HG03469 (cell line): ENCODE measurements at regions not wholly inside any gene's neighbourhood (a gene's known extent, or its start where the extent isn't known, plus 50 kb on each side); places are given as distances from the start of the nearest gene placed in this dataset.
"Not testable (repeated sequence)": the region's sequence is repeated elsewhere in the genome, so short reads cannot be mapped to it uniquely, and the experiment has no call there.

Experiments
- ATAC-seq: cut with Tn5 transposase; IDR thresholded peaks from one replicate; pipeline ENCODE4 v1.9.1; 2021; ENCODE audit warnings: mild to moderate bottlenecking, moderate library complexity, moderate number of reproducible peaks; ENCODE audit not compliant: unreplicated experiment

DNA sequence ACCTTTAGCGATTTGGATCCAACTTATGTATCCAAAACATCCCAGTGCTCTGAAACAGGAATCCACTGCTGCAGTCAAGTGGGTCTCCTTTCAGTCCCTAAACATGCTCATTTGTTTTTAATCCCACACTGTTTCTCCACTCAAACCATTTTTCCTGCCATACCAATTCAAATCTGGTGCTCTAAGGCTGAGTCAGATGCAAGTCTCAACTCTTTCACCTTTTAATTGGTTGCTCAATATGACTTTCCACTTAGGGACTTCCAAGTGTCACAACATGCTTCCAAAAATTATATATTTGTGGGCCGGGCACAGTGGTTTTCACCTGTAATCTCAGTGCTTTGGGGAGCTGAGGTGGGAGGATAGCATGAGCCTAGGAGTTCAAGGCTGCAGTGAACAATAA, 113.4 kb upstream of the TANK start:
- no peak for ATAC-seq

DNA sequence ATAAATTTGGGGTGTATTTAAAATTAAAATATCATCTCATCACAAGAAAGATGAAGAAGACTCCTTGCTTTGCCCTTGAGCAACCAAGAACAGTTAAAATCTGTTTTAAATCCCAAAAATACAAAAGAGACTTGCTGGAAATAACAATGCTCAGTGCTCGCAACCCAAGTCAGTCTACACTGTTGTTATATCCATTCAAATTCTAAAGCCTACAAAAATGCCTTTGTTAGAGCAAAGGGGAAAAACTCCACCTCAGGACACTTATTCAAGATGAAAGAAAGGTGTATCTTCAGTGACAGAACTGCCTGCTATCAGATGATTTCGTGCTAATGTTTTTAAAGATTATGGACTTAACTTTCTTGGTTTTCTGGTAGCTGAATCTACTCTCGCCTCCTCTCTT, 111.9 kb upstream of the TANK start:
- no peak for ATAC-seq

DNA sequence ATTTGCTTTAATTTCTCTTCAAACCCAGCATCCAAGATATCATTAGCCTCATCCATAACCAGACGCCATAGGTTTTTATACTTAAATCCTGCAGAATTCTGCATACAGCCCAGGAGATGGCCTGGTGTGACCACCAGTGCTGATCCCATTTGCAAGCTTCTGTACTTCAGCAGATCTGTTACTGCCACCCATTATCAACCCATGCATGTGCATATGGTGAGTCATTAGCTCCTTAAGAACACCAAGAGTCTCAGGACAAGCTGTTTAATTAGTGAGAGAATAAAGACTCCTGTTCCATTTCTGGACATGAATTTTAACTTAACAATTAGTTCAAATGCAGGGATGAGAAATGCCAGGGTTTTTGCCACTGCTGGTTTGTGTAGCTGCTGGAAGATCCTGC, 110.7 kb upstream of the TANK start:
- no peak for ATAC-seq

DNA sequence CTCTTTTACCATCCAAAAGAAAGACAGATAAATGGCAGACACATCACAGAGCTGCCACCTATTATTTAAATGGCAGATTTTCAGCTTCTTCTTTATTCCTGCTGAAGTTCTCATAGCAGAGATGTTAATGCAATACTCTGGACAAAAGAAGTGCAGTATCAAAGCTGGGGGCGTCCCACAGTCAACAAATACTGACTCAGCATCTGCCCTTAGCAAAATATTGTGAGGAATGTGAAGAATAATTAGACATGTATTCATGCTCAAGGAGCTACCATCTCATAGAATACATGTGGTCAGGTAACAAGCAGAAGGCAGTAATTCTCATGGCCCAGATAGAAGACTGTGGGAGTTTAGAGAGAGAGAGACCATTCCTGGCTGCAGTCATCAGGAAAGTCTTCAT, 108.0 kb upstream of the TANK start:
- ATAC-seq, result no peak

DNA sequence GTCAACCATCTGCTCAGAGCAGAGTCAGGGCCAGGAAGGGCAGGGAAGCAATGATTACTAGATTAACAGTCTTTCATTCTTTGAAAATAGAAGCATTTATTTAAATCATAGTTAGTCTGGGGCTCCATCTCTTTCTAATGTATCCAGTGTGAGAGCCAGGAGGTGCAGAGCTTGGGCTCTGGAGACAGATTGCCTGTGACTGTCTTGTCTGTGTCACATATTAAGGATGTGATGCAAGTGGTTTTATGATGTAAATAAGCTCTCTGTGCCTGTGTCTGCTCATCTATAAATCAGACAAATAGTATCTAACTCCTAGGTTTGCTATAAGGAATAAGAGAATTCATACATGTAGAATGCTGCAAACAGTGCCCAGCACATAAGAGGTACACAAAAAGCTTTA, 104.9 kb upstream of the TANK start:
- no peak for ATAC-seq

DNA sequence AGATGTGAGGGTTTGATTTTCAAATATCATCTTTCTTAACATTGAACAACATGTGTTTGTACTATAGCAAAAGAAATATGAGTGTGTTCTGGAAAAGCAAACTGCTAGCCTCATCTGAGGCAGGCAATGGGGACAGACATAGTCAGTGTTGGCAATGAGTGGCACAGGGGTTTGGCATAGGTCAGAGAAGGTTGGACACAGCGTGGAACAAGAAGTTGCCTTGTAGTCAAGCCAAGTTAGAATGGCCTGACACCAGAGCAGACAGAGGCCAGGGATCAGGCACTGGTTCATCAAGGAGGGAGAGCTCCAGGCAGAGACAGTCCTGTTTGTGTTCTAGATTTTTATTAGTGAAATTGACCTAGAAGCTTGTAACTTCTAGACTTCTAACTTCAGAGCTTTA, 100.8 kb upstream of the TANK start:
- no peak for ATAC-seq

DNA sequence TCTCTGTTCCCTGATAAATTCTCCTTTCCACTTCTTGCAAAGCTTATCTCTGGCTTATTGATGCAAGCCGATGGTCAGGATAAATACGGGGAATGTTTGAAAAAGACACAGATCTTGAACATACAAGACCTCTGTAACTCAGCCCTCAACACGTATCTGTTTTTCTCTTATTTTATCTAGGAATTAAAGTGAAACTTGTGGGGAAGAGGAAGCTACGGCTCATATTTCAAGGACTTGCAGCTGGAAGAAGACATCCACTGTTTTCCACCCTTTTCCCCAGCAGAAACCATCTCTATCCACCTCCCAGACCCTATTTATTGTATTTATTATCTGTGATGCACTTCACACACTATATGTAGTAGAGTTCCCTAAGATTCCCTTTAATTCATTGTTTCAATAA, 98.4 kb upstream of the TANK start:
- no peak for ATAC-seq

DNA sequence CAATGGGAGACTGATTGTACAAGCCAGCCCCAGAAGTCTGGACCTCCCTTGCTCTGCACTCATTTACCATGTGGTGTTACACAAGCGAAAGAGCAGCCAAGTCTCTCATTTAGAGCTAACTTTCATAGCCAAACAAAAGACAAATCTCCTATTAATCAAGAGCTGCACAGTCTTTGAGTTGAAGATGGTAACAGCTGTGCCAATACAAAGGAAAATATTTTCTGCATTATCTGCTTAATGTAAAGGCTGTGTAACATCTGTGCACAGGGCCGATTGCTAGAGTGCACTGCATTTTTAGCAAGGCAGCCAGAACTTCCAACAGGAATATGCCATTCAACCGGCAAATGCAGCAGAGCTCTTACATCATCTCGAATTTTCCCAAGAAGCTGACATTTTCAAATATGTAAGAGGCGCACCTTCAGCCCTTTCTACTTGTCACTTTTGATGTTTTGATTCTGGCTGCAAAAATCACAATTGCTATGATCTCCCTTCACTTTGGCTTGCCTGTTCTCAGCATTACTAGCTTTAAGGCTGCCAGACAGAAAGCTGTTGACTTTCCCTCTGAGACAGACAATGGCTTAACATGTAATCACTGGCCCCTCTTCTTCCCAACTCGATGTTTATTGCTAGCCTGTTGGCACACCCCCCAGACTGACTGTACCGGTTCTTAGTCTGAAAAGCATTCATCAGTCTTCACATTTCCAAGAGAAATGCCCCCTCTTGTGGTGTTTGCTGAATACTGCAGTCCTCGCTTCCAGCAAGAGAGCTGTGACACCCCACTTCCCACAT, 96.9 kb upstream of the TANK start:
- peak; percentile 91 for ATAC-seq

DNA sequence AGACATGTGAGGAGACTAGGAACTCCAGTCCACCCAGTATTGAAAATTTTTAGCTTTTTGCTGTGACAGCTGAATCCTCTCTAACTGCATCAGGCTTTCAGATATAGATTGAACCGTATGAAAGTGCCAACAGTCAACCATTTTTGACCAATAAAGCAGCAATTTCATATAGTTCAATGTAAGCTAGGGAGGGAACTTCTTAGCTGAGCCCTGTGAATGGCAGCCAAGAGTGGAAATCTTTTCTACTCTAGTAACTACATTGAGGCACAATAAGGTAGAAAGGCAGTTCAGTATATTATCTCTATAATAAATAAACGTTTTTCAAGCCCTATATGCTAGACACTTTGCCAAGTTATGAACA, 96.3 kb upstream of the TANK start:
- ATAC-seq, result peak; percentile 28

DNA sequence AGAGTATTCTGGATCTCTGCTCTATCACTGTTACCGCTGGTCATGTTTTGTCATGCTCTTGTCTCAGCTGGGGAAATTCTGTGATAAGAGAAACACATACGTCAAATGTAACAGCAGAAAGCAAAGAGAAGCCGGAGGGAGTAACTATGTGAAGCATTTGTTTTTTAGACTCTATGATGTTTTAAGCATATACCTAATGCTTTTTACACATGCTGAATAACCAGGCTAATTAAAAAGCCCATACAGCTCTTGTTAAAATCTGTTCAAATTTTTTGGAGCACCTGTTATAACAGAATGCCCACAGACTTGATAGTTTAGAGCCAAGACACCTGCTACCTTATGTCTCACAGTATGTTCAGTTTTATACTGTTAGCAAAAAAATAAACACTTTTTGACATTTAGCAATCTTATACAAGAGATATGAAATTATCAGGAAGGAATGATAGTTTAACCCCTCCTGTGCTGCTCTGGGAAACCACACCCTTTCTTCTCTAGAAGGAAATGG, 92.3 kb upstream of the TANK start:
- no peak for ATAC-seq

DNA sequence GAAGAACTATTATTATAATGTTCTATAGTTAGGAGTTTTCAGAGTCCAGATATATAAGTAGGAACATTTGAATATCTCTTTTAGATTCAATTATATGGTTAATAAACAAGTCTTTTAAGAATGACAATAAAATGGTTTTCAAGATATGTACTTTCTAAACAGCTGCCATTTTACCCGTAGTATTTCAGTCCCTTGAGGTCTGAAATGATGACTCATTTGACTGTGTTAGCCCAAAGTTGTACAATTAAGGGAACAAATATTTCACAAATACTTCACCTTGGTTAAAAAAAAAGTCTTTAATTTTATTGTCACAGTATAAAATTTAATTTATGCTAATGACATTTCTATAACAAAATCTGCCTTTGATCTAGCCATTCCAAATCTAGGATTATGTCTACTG, 91.6 kb upstream of the TANK start:
- no peak for ATAC-seq

DNA sequence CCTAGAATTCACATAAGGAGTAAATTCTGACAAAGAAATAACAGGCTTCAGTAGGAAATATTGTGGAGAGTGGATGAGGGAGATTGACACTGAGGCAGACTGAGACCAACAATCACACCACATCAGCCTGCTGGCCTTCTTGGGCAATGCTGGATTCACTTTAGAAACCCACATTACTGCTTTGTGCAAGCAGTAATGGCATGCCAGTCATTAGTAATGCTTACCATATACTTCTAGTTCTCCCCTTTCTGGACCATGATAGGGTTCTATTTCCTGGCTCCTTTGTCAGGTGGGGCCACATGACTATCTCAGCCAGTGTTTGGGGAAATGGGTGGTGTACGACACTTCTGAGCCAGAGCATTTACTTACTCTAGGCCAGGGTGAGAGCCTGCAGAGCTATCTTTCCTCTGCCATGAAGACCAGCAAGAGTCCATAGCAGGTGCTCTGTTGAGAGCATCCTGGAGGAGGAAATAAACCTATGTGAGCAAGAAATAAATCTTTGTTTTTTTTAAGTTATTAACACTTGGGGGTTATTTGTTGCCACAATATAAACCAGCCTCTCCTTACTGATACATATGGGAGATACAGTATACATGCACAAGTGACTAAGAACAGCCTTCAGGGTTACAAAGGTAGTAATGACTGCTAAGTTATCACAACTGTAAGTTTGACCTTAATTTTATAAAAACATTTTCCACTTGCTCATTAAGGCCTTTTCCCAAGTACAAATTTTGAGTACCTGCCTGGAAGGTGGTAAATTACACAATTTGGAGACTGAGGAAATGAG, 89.3 kb upstream of the TANK start:
- no peak for ATAC-seq

DNA sequence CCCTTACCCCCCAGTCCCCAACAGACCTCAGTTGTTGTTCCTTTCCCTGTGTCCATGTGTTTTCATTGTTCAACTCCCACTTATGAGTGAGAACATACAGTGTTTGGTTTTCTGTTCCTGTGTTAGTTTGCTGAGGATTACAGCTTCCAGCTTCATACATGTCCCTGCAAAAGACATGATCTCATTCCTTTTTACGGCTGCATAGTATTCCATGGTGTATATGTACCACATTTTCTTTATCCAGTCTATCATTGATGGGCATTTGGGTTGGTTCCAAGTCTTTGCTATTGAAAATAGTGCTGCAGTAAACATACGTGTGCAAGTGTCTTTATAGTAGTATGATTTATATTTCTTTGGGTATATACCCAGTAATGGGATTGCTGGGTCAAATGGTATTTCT, 87.8 kb upstream of the TANK start:
- ATAC-seq, result not testable (repeated sequence)

DNA sequence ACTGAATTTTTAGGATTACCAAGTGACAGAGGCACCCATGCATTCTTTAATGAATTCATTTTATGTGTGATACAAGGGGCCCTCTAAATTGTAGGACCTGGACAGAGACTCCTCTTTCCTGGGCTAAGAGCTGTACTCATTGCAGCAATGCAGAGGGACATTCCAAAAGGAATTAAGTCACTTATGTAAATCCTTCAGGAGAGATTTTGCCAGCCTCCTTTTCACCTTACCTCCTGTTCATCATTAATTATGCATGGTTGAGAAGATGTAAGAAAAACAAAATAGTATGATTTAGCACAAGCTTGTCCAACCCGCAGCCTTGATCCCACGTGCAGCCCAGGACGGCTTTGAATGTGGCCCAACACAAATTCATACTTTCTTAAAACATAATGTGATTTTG, 84.5 kb upstream of the TANK start:
- ATAC-seq, result no peak

DNA sequence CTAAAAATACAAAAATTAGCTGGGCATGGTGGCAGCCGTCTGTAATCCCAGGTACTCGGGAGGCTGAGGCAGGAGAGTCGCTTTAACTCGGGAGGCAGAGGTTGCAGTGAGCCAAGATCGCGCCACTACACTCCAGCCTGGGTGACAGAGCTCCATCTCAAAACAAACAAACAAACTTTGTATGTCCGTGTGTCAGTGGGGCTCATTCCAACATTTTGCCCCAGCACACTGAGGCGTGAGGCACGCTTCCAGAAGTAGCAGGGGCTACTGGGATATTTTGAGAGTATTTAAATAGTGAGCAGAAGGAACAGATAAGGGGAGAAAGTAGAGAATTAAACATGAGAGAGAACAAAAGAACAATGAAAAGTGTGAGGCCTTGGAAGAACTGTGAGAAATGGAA, 83.3 kb upstream of the TANK start:
- no peak for ATAC-seq

DNA sequence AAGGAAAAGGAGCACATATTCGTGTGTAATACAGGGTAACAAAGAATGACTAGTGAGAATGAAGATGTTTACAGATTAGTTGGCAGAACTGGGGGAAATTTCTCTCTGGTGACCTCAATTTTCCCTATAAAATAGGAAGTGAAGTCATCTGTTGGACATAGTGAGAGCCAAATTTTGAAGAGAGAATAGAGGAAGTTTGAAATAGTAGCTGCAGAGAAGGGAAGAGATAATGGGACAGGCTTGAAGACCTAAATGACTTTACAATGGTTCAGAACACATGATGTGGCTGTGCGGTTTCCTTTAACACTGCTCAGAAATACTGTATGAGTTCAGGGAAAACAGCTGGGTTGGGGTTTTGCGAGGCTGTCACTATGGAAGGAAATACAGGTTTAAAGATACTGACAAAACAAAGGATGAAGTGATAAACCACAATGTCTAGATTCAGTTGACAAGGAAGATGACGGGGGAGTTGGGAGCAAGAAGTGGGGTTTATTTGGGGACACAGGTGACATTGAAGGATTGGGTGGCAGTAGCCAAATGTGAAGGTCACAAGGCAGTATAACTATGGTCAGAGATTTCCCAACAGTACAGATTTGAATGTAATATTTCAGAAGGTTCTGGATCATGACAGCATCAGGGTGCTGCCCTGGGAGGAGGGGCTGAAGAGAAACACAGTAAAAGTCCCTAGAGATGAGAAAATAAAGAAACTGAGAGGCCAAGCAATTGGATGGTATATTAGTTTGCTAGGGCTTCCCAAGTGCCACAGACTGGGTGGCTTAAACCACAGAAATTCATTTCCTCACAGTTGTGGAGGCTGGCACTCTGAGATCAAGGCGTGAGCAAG, 82.6 kb upstream of the TANK start:
- peak; percentile 88 for ATAC-seq

DNA sequence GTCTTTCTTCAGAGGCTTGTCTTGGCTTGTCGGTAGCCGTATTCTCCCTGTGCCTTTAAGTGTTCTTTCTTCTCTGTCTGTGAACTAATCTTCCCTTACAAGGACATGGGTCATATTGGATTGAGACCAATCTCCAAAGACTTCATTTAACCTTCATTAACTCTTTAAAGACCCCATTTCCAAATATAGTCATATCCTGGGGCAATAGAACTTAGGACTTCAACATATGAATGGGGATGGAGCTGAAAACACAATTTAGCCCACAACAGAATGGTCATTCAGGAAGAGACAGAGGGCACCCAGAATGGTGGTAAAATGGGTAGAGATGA, 82.1 kb upstream of the TANK start:
- ATAC-seq, result no peak

DNA sequence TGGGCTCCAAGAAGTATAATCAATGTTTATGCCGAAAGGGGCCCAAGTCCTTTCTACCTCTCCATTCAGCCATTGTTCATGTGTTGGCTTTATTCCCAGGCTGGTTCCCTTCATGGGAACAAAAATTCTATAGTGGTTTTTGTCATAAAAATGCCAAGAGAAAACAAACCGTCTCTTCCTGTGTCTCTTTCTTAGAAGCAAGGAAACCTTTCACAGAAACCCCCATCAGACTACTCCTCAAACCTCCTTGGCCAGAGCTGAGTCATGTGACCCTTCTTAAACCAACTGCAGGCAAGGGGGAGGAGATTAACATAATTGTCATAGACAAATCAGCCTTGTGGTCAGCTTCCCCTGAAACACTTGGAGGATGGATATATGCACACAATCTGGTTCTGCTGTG, 75.1 kb upstream of the TANK start:
- ATAC-seq, result no peak

DNA sequence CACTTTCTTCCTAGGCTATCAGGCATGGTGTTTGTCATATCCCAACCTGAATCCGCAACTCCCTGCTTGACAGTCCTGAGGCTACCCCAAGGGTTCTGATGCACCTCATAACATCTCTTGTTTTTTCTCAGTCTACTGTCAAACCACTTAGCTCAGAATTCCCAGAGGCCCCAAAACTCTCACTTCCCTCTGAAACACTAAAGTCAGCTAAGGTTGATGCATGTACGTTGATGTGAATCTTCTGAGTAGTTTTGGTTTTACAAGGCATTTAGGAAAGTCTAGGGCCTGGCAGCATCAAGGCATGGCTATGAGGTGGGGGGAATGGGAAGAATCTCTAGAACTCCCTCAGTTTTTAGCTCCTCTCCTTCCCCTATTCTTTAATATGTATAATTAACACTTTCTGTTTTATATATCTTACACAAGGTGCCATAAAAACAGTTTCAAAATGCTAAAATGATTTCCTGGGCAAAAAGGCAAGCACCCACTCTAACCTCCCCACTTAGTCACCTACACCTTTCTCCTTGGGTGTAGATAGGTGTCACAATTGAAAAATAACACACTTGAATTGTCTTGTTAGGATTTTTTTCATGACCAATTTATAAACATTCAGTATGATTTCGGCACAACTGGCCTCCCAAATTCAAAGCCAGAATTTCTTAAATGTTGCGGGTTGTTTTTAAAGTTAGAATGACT, 71.4 kb upstream of the TANK start:
- peak; percentile 81 for ATAC-seq

DNA sequence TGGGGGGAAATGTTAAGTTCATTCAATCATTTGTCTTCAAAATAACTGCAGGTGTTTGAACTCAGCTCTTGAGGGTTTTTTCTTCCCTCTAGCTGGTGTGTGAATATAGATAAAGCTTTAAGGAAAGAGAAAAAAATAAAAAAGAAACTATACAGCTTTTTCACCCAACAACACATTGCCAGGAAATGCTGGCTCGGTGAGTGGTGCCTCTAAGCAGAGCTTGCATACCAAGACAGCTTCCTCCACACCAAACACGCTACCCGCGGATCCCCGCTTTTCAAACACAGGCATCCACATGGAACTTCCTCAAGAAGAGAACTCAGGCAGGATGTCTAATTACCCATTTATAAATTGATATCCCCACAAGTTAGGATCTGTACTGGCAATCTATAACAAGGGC, 69.8 kb upstream of the TANK start:
- ATAC-seq, result peak; percentile 41

DNA sequence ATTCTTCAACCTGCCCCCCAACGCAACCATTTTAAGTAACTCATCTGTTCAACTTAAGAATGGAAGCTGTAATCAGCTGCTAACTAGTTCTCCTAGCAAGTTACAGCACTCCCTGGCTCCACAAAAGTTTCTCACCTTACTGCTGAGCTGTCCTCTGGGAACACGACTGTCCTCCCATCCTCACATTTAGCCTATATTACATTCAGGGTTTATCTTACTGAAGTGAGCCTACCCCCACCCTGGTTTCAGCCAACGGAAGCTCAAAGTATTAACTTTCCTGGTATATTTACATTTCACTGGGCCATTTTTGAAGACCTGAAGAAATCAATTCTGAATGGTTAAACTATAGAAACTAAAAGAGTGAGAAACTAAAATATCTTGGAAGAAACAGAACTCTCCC, 64.9 kb upstream of the TANK start:
- ATAC-seq, result no peak
